MM.1S (cell line): ENCODE measurements at regions not wholly inside any gene's neighbourhood (a gene's known extent, or its start where the extent isn't known, plus 50 kb on each side); places are given as distances from the start of the nearest gene placed in this dataset.

Source experiments
- EZH2 ChIP-seq: fragments of 300-600 bp; sonication (generic); optimal IDR thresholded peaks from 2 replicates; pipeline ENCODE3; 2017; ENCODE audit warnings: low read depth, mild to moderate bottlenecking, antibody characterized with exemption, low read length, mixed read lengths
- EZH2phosphoT487 ChIP-seq: fragments of 300-600 bp; sonication (generic); IDR thresholded peaks from 2 replicates; pipeline ENCODE4 v1.6.1; 2018; ENCODE audit warnings: antibody characterized with exemption, low read length
- TF ChIP-seq, protein P1 (sequence below): fragments of 300-600 bp; sonication (generic); IDR thresholded peaks from 2 replicates; pipeline ENCODE4 v1.5.1; 2016; ENCODE audit warnings: antibody characterized with exemption, low read length, mixed read lengths

DNA sequence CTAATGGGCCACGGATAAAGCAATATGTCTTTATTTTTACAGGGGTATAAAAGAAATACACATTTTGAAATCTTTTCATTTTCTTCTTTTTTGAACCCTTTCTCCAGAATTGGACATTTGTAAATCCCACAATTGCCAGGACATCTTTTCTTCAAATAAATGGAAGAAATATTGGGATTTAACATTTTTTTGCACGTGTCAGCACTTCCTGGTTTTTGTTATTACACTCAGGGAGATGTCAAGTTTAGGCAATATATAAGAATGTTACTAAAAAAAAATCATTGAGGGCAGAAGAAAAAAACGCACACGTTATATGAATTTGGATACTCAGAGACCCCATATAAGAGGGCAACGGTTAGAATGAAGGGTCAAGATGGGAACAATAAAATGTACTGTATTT lies 78.3 kb upstream of the TMCO5A start:
- TF ChIP-seq, protein P1, sequence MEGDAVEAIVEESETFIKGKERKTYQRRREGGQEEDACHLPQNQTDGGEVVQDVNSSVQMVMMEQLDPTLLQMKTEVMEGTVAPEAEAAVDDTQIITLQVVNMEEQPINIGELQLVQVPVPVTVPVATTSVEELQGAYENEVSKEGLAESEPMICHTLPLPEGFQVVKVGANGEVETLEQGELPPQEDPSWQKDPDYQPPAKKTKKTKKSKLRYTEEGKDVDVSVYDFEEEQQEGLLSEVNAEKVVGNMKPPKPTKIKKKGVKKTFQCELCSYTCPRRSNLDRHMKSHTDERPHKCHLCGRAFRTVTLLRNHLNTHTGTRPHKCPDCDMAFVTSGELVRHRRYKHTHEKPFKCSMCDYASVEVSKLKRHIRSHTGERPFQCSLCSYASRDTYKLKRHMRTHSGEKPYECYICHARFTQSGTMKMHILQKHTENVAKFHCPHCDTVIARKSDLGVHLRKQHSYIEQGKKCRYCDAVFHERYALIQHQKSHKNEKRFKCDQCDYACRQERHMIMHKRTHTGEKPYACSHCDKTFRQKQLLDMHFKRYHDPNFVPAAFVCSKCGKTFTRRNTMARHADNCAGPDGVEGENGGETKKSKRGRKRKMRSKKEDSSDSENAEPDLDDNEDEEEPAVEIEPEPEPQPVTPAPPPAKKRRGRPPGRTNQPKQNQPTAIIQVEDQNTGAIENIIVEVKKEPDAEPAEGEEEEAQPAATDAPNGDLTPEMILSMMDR = no peak
- TF ChIP-seq EZH2 (no peak), EZH2phosphoT487 (no peak)
